NCI-H1105 treated with DMSO at 0.1 percent for 48 hours (cell line): ENCODE measurements at regions not wholly inside any gene's neighbourhood (a gene's known extent, or its start where the extent isn't known, plus 50 kb on each side); places are given as distances from the start of the nearest gene placed in this dataset.

Experiments used
- DNase-seq: peaks from one replicate; lab custom pipeline; 2025; lab: John Stamatoyannopoulos, UW

DNA sequence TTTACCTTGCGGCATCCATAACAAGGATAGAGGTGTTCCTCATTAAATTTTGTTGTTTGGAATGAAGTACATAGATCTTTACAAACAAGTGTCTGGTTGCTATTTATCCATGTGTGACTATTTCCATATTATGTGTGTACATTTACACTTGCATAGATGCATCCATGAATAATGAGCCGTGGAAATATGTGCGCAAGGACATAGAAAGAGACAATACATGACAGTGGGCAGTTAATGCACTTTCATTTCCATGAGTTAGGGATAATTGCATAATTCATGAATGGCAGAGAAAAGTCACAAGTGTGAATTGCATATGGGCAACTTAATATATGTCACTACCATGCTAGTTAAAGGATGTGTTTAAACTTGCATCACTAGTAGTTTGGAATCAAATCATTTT is 338.2 kb upstream of the PITX2 start:
- no peak for DNase-seq

- no peak for DNase-seq
Observed at GRCh38 chr4:110962616-110963015, 339.7 kb upstream of the PITX2 start.

DNA sequence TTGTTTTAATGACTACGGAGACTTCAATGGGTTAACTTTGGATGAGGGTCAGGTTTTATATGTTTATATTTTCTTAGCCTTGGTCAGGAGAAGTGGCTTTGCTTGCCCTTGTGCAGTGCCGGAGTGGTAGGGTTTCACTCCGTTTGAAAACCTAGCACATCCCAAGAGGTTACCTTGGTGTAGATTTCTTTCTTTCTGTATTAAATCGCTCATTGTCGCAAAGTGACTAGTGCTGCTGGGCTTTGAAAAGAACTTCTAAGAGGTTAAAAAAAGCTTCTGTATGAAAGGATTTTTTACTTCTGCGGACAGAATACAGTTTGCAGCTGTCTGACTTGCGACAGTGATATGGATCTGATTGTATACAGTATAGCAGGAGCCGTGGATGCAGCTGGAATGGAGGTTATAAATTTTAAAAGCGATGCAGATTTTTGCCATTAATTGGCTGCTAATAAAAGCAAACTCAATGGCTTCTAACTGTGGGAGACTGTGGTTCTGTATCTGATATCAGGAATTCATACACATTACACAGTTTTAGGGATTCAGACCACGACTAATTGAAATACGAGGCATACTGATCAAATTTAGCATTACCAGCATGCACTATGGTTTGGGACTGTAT is 340.9 kb upstream of the PITX2 start:
- DNase-seq, result no peak

DNA sequence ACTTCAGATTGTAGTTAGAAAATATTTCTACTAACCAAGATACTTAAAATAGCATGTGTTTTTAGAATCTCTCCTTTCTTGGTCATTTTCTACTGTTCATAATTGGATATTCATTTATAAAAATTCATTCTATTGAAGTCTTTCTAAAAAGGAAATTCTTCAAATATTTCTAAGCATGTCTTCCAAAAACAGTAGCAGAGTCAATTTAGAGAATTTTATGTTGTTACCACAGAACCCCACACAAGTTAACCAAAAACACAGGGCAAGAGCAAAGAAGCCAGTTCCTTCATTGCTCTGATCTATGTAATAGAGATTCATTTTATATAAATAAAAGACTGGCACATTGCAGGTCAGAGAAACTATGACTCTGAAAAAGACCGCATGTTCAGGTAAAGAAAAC is 345.1 kb upstream of the PITX2 start:
- DNase-seq, result no peak

DNA sequence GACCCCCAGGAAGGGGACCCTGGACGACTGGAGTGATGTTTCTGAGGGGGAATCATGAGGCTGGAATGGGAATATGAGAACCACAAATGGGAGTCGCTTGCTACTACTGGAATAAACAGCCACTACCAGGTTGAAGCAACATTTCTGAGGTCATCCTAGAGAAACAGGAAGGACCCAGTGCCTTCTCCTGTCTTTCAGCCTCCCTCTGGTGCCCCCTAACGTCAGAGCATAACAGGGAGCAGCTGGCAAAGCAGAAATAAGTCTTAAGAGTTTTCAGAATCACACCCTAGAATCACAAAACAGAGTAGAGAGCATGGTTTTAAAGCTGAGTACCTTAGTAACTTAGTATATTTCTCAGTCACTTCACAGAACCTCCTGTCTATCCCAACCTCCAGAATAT is 347.8 kb upstream of the PITX2 start:
- no peak for DNase-seq

DNA sequence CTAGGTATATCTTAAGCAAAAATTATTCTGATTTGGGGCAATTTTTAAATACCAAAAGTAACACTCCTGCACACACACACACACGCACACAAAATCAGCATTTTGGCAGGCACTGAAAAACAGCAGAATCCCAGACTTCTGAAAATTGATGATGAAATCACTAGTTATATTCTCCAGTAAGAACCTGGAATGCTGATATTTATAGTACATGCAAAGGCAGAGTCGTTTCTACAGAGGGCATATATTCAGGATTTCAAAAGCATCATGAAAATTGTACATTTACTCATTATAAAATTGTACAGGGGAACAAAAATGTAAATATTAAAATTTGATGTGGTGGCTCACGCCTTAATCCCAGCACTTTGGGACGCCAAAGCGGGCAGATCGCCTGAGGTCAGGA is 352.5 kb upstream of the PITX2 start:
- DNase-seq, result no peak

DNA sequence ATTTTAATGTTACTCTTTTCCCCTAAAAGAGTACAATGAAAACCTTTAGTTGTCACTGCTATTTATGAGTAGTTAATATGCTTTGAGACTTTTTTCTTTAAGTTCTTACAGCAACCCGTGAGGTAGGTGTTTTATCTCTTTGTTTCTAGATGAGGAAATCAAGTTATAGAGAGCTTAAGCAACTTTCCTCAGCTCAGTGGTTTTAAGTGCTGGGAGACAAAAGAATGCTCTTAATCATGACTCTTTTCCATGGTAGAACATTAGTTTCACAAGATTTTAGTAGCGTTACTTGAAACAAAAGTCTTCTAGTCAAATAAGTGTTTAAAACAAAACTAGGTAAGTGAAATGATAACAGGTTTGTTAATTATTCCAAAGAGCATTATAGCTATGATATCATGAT is 354.7 kb upstream of the PITX2 start:
- no peak for DNase-seq

DNA sequence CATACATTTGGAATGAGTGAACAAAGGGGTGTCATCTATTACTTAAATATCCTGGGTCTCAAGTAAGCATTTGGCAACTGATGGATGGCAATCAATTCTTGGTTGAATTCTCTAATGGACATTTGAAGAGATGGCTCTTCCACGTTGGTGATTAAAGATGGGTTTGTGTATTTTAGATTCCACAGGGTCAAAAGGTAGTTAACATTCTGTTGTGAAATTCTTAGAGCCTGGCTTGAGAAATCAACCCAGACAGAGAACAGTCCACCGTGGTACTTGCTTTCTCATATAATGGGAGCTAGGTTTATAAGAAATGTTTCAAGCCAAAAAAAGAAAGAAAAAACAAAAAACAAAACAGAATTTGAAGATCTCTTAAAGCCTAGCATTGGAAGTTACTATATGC is 355.9 kb upstream of the PITX2 start:
- DNase-seq, result no peak

DNA sequence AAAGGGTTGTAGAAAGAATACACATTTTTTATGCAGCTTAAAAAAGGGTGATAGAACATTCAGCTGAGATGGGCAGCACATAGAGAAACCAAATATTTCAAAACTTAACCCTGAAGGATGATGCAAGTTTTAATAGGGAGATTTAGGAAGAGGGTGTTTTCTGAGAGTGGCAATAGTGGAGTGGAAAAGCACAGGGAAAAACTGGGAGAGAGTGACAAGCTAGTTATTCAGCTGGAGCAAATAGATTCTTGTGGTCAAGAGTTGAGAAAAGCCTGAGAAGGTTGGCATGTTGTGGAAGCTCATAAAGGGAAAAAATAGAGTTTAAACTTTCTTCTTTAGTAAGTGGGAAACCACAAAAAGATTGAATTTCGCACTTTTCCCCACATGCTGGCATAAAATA is 359.6 kb upstream of the PITX2 start:
- no peak for DNase-seq

DNA sequence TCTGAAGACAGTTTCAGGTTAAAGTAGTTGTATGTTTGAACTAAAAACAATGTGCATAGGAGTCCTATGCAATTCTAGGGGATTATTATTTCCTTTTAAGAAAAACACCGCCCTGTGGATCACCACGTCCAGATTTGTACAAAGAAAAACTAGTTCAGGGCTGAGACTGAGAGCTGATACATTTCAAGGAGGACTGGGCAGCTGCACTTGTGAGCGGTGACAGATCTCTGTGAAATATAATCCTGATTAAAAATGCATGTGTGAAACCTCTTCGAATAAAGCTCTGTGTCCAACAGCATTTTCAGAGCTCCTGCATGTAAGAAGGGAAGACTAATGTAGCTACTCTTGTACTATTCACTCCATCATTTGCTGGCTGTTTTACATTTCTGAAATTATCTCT is 365.8 kb upstream of the PITX2 start:
- DNase-seq, result no peak

DNA sequence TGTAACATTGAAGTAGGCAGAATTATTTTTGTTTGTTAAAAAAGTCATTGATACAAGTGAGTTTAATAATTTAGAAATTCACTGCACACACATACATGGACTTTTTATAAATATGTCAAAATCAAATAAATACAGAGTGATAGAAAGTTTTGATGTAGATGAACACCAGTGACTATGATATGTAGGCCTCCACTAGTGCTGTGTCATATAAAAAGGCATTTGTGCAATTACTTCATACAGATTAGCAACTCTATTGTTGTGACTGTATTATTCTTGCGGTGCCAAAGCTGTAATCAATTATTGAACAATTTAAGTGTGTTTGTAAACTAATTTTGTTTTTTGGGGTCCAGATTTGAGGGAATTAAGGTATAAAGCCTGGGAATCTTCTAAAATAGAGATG is 366.2 kb upstream of the PITX2 start:
- no peak for DNase-seq

DNA sequence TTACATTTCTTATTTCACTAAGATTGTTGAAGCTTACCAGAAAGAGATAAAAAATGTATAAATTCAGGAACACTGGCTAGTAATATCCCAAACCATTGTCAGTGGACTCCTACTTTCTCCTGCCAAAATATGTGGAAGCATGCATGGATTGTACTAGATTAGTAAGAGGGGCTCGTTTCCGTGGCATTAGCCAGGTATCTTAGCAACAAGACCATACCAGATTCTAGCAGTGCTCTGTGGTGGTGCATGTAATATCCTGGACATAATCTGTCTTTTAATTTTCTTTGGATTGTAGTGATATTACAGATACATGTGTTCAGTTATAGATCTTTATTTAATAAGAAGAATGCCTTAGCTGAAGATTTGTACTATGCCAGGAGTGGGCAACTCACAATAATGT is 371.9 kb upstream of the PITX2 start:
- DNase-seq, result no peak

- no peak for DNase-seq
Observed at GRCh38 chr4:110998320-110998719, 375.4 kb upstream of the PITX2 start.

- DNase-seq, result no peak
Observed at GRCh38 chr4:111011458-111011857, 388.6 kb upstream of the PITX2 start.

- no peak for DNase-seq
Observed at GRCh38 chr4:111013846-111014245, 391.0 kb upstream of the PITX2 start.

- DNase-seq, result no peak
Observed at GRCh38 chr4:111014537-111014936, 391.7 kb upstream of the PITX2 start.

GRCh38 chr4:111016416-111016815 is 393.5 kb upstream of the PITX2 start:
- DNase-seq, result no peak

DNA sequence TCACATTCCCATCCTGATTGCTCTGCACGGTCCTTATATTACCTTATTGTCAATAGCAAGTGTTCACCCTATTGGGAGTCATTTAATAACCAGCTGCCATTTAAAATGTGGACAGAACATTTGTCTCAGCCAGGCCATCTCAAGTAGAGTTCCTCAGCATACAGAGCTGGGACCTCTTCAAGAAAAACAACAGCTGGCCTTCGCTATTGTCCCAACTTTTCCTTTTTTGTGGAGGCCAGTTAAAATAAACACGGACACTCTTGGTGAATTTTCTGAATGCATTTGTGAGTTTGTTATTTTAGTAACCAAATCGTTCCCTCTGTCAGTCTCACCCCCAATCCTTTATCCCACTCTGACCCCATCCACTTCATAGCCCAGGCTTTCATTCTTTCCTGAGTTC is 395.3 kb upstream of the PITX2 start:
- no peak for DNase-seq

DNA sequence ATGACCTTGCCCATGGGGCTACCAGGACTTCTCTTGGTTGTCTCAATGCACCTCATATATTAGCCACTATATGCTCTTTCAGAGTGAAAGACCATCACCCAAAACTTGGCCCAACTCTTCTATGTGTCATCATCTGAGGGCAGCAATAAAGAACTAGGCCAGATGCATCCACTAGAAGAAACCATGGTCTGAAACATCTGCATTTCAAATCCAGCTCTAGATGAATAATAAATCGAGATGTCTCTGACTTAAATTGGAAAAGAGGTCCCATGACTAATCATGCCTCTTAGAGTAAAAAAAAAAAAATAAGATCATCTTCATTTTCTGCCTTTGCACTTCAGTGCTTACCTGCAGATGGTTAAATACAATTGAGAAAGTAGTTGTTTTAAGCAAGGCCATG is 397.6 kb upstream of the PITX2 start:
- no peak for DNase-seq

- DNase-seq, result no peak
Observed at GRCh38 chr4:111020961-111021360, 398.1 kb upstream of the PITX2 start.

DNA sequence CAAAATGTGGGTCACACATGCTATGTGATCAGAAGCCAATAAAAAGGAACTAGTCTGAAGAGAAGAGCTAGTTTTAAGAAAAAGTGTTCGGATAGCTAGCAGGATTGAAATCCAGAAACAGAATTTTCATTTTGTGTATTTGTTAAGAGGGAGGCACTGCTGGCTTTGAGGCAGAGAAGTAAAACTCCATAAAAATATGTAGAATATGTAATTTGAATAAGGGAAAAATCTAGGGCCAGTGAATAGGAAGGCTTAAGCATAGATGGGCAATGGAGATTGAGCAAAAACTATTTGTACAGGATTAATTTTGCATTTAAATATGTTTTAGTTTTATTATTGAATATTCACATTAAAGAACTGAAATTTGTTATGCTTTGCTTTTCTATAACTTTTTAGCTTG is 399.9 kb upstream of the PITX2 start:
- DNase-seq, result no peak

DNA sequence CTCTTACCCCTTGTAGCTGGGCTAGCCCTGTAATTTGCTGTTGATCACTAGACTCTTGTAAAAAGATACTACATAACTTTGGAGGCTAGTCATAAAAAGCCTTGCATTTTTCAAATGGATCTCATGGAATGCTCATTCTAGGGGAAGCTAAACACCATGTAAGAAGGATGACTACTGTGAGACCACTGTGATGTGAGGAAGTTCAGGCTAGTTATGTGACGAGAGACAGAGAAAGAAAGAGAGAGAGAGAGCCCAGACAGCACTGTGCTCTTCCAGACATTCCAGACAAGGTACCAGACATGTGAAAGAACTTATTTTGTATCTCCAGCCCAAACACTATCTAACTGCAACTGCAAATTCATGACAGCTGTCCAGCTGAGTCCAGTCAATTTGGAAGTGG is 404.6 kb upstream of the PITX2 start:
- no peak for DNase-seq

DNA sequence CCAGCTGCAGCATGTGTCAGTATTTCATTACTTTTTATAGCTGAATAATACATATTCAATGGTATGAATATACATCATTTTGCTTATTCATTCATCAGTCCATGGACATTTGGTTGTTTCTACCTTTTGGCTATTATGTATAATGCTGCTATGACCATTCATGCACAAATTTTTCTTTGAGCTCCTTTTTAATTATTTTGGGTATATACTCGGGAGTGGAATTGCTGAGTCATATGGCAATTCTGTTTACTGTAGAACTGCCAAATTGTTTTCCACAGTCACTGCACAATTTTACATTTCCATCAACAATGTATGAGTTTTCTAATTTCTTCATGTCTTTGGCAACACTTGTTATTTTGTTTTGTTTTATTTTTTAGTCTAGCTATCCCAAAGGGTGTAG is 405.9 kb upstream of the PITX2 start:
- no peak for DNase-seq

- no peak for DNase-seq
Observed at GRCh38 chr4:111031001-111031579, 408.2 kb upstream of the PITX2 start.

DNA sequence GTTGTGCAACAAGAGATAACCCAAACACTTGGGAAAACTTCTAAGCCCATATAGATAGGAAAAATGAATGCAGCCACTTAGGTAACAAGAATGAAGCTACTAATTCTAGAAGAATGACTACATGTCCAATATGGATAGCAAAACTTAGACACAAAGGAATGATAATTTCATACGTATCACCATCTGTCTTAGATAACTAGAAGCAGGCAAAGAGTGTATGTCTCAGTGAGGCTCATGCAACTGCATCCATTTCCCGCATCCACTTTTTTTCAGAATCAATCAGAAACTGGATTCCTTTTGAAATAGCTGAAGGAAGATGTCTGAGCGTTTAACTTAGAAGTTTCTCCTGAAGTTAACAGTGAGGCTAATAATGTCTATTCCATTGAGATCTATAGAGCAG is 408.7 kb upstream of the PITX2 start:
- DNase-seq, result no peak
